ENCODE measurements at regions not wholly inside any gene's neighbourhood (a gene's known extent, or its start where the extent isn't known, plus 50 kb on each side); places are given as distances from the start of the nearest gene placed in this dataset.

- BruUV-seq (replicated peaks), result no TSS peak
- Histone ChIP-seq H4K91ac (ENCODE audit: insufficient read depth, low read depth, low read length) (no peak overlapping the region), H3K79me1 (ENCODE audit: low read depth in 1 of 2, low read length in 2 of 2) (no peaks in the 10 kb centered on the region), H2BK20ac (ENCODE audit: low read depth, low read length) (no peak overlapping the region), H3K36me3 (ENCODE audit: control insufficient read depth, insufficient read depth, low read length) (no peaks in the 10 kb centered on the region), H3K14ac (replicated peaks; ENCODE audit: low read depth, low read length) (no peak overlapping the region), H2BK15ac (ENCODE audit: low read depth, low read length) (no peak overlapping the region), H4K8ac (ENCODE audit: low read depth in 2 of 2, low read length in 2 of 2) (no peak overlapping the region), H2BK120ac (ENCODE audit: low read depth, low read length) (no peak overlapping the region), H2AFZ (replicated peaks; ENCODE audit: low read length, poor library complexity) (no peak overlapping the region), H3K56ac (ENCODE audit: extremely low read depth, insufficient read depth, low read length) (no peak overlapping the region), H3K4me2 (ENCODE audit: low read depth, low read length) (no peak overlapping the region), H3K27me3 (ENCODE audit: control insufficient read depth, insufficient read depth, low read length) (peaks cover 12% of the 10 kb centered on the region), H3K9me3 (ENCODE audit: control insufficient read depth, insufficient read depth, low read length) (no peaks in the 10 kb centered on the region), H2AK5ac (ENCODE audit: low read depth, low read length) (no peak overlapping the region), H2BK5ac (ENCODE audit: low read depth, low read length, poor library complexity, severe bottlenecking) (no peak overlapping the region), H3K9ac (ENCODE audit: low read depth, low read length) (no peak overlapping the region), H3K18ac (ENCODE audit: low read depth, low read length) (no peak overlapping the region), H3K27ac (ENCODE audit: insufficient read depth, low read length) (no peak overlapping the region), H3K4ac (ENCODE audit: low read depth, low read length) (no peak overlapping the region), H3K9me1 (ENCODE audit: insufficient read depth, low read length) (no peaks in the 10 kb centered on the region), H3K4me1 (ENCODE audit: control insufficient read depth, insufficient read depth, low read length) (no peaks in the 10 kb centered on the region), H3K23ac (ENCODE audit: low read depth, low read length) (no peak overlapping the region), H3K4me3 (ENCODE audit: insufficient read depth, low read depth, low read length) (no peak overlapping the region), H2AK9ac (replicated peaks; ENCODE audit: low read depth, low read length, poor library complexity) (no peak overlapping the region), H4K5ac (ENCODE audit: low read depth, low read length) (no peak overlapping the region), H4K20me1 (ENCODE audit: insufficient read depth, low read length) (no peaks in the 10 kb centered on the region)
- no peak for ATAC-seq (ENCODE audit: low read depth)
- no peak for TF ChIP-seq CEBPB (IDR thresholded peaks at IDR 0.05; ENCODE audit: low read depth, low read length)
- no peak for TF ChIP-seq RAD21 (IDR thresholded peaks at IDR 0.05; ENCODE audit: low read length)
- no peak for TF ChIP-seq BHLHE40 (IDR thresholded peaks at IDR 0.05; ENCODE audit: low read depth, low read length)
- TF ChIP-seq CTCF (conservative IDR thresholded peaks at IDR 0.05; ENCODE audit: low read depth, low read length), result no peak
- TF ChIP-seq MAZ (IDR thresholded peaks at IDR 0.05; ENCODE audit: borderline replicate concordance, low read depth, low read length), result no peak
- TF ChIP-seq RCOR1 (IDR thresholded peaks at IDR 0.05; ENCODE audit: insufficient replicate concordance, low read length), result no peak
- no peak for TF ChIP-seq NFE2L2 (IDR thresholded peaks at IDR 0.05; ENCODE audit: low read depth, low read length)
- TF ChIP-seq FOS (IDR thresholded peaks at IDR 0.05; ENCODE audit: low read depth, low read length), result no peak
- DNase-seq, result no peak
- ChIA-PET POLR2A (ENCODE audit: unreplicated experiment) (no interaction called here), CTCF (no interaction called here)
- WGBS, 2 experiments (ENCODE audit: extremely low coverage in 2 of 2, insufficient read length in 1 of 2), result 91% methylated on average over 5 of the region's 11 CpGs; no CpG with 5 or more reads in 1 of the 2 experiments
- in situ Hi-C loops (cut with MboI; ENCODE audit: low sequenced_read_pairs), result no loop called here
- intact Hi-C loops (cut with micrococcal nuclease), result no loop called here
- dilution Hi-C loops (cut with HindIII; ENCODE audit: low sequenced_read_pairs, unreplicated experiment), result no loop called here
Observed at GRCh38 chr11:45393826-45394225, 107.7 kb upstream of the SYT13 start.

Data from IMR-90 (cell line).